ENCODE measurements at regions not wholly inside any gene's neighbourhood (a gene's known extent, or its start where the extent isn't known, plus 50 kb on each side); places are given as distances from the start of the nearest gene placed in this dataset.
A peak's percentile ranks its signal among the peaks of the same experiment; 100 is the strongest.

DNA sequence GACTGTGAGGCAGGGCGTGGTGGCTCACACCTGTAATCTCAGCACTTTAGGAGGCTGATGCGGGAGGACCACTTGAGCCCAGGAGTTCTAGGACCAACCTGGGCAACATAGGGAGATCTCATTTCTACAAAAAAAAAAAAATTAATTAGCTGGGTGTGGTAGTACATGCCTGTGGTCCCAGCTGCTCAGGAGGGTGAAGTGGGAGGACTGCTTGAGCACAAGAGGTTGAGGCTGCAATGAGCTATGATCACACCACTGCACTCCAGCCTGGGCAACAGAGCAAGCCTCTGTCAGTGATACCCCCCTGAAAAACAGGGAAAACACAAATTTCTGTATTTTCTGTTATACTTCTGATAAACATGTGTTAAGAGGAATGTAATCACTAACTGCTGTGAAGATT is 57.8 kb upstream of the ARHGAP32 start:
- no peak overlapping the region for H3K4ac ChIP-seq (ENCODE audit: low read depth, low read length)
- H3K9me3 Mint-ChIP-seq, result no peaks in the 10 kb centered on the region
- no peak overlapping the region for H3K9ac ChIP-seq (ENCODE audit: extremely low read depth, insufficient read length, low read length)
- no peaks in the 10 kb centered on the region for H4K20me1 ChIP-seq (ENCODE audit: control insufficient read depth, insufficient read depth, insufficient read length)
- peaks cover 57 to 70% of the 10 kb centered on the region in 2 experiments for H3K4me1 Mint-ChIP-seq
- TF ChIP-seq, protein P1, sequence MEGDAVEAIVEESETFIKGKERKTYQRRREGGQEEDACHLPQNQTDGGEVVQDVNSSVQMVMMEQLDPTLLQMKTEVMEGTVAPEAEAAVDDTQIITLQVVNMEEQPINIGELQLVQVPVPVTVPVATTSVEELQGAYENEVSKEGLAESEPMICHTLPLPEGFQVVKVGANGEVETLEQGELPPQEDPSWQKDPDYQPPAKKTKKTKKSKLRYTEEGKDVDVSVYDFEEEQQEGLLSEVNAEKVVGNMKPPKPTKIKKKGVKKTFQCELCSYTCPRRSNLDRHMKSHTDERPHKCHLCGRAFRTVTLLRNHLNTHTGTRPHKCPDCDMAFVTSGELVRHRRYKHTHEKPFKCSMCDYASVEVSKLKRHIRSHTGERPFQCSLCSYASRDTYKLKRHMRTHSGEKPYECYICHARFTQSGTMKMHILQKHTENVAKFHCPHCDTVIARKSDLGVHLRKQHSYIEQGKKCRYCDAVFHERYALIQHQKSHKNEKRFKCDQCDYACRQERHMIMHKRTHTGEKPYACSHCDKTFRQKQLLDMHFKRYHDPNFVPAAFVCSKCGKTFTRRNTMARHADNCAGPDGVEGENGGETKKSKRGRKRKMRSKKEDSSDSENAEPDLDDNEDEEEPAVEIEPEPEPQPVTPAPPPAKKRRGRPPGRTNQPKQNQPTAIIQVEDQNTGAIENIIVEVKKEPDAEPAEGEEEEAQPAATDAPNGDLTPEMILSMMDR (conservative IDR thresholded peaks at IDR 0.05), result no peak
- H4K5ac ChIP-seq (ENCODE audit: insufficient read length, low read depth, low read length), result no peak overlapping the region
- H3K79me1 ChIP-seq (ENCODE audit: insufficient read depth, low read depth, low read length, poor library complexity, severe bottlenecking), result no peaks in the 10 kb centered on the region
- no CpG with 5 or more reads among the region's 2 CpGs for WGBS (ENCODE audit: extremely low coverage, insufficient read length, low lambda C conversion rate)
- no peak overlapping the region for H3K14ac ChIP-seq (ENCODE audit: insufficient read depth, low read length)
- H2BK20ac ChIP-seq (ENCODE audit: low read depth, low read length, poor library complexity, severe bottlenecking), result no peak overlapping the region
- H2BK15ac ChIP-seq (ENCODE audit: low read depth, low read length), result no peak overlapping the region
- no peaks in the 10 kb centered on the region for H3K27me3 ChIP-seq (ENCODE audit: insufficient read depth, low read length)
- H3K4me3 Mint-ChIP-seq, result no peak overlapping the region
- no peak overlapping the region for H3T11ph ChIP-seq (ENCODE audit: low read length)
- no peak overlapping the region for H4K91ac ChIP-seq (ENCODE audit: insufficient read length, low read depth, low read length)
- H3K23me2 ChIP-seq (ENCODE audit: insufficient read length, low read depth, low read length, poor library complexity, severe bottlenecking), result no peaks in the 10 kb centered on the region
- no peak overlapping the region for H3K18ac ChIP-seq (ENCODE audit: insufficient read length, low read depth, low read length)
- DNase-seq, result no peak
- no peak overlapping the region for H3K4me2 ChIP-seq (ENCODE audit: insufficient read depth, insufficient read length, low read length)
- no peak overlapping the region for H4K8ac ChIP-seq (replicated peaks; ENCODE audit: insufficient read length, low read depth, low read length)
- H2AFZ ChIP-seq (ENCODE audit: low read length), result no peak overlapping the region
- no peak overlapping the region for H2AK5ac ChIP-seq (ENCODE audit: insufficient read length, low read length)
- H3K79me2 ChIP-seq (ENCODE audit: insufficient read depth, low read length), result peaks cover 12% of the 10 kb centered on the region; the same call in 1 of the 2 replicates
- no peak overlapping the region for H3K27ac ChIP-seq (ENCODE audit: insufficient read length, low read depth, low read length)
- H3K56ac ChIP-seq (ENCODE audit: insufficient read length, low read depth, low read length), result no peak overlapping the region
- no peak overlapping the region for H3K23ac ChIP-seq (ENCODE audit: insufficient read length, low read depth, low read length)
- no peak overlapping the region for H2BK12ac ChIP-seq (ENCODE audit: insufficient read length, low read depth, low read length)
- H2BK5ac ChIP-seq (ENCODE audit: insufficient read length, low read length), result no peak overlapping the region
- H3K9me3 ChIP-seq (ENCODE audit: control insufficient read depth, low read depth, low read length), result no peaks in the 10 kb centered on the region
- H3K36me3 Mint-ChIP-seq (ENCODE audit: insufficient read depth in 1 of 3, low read depth in 3 of 3), result peaks cover 0 to 6% (median 0%) of the 10 kb centered on the region in 3 experiments; a peak in 3 of 7 replicates
- H3K4me1 ChIP-seq (ENCODE audit: insufficient read depth, low read length), result no peaks in the 10 kb centered on the region; the same call in 1 of the 2 replicates
- no peak overlapping the region for H2BK120ac ChIP-seq (ENCODE audit: low read depth, low read length, poor library complexity, severe bottlenecking)
- H3K27me3 Mint-ChIP-seq (ENCODE audit: low read depth), result no peaks in the 10 kb centered on the region
- H3K27ac Mint-ChIP-seq, result peak overlapping the region in 2 of 3 experiments; percentile 72 to 88; a peak in 1 of 7 replicates

Measured in H9 (cell line).